Progenitor cell of endocrine pancreas (in vitro differentiated cells): ENCODE measurements at regions not wholly inside any gene's neighbourhood (a gene's known extent, or its start where the extent isn't known, plus 50 kb on each side); places are given as distances from the start of the nearest gene placed in this dataset.
"Not testable (repeated sequence)": the region's sequence is repeated elsewhere in the genome, so short reads cannot be mapped to it uniquely, and the experiment has no call there.

Experiments
- DNase-seq: peaks from one replicate; pipeline ENCODE4 v3.0.0; 2021; ENCODE audit warnings: low spot score; ENCODE audit not compliant: unreplicated experiment
- H3K27ac Mint-ChIP-seq: 2 replicates; pipeline ENCODE4 v1.8.0; 2021; ENCODE audit warnings: mild to moderate bottlenecking, moderate library complexity, mixed read lengths
- H3K27me3 Mint-ChIP-seq: 2 replicates; pipeline ENCODE4 v1.8.0; 2021; ENCODE audit warnings: mixed read lengths
- H3K36me3 Mint-ChIP-seq: 2 replicates; pipeline ENCODE4 v1.8.0; 2022; ENCODE audit warnings: mixed read lengths; ENCODE audit not compliant: insufficient read depth
- H3K4me1 Mint-ChIP-seq: 2 replicates; pipeline ENCODE4 v1.8.0; 2021; ENCODE audit warnings: low read depth, mixed read lengths
- H3K4me3 Mint-ChIP-seq: 2 replicates; pipeline ENCODE4 v1.8.0; 2021; ENCODE audit warnings: low read depth, mild to moderate bottlenecking, moderate library complexity, mixed read lengths
- H3K9me3 Mint-ChIP-seq: 2 replicates; pipeline ENCODE4 v1.8.0; 2021; ENCODE audit warnings: low read depth, mixed read lengths
- CTCF ChIP-seq: fragments of 200-600 bp; sonication (generic); IDR thresholded peaks from one replicate; pipeline ENCODE4 v1.5.0; 2021; ENCODE audit warnings: antibody characterized with exemption, mild to moderate bottlenecking; ENCODE audit not compliant: unreplicated experiment

- Mint-ChIP-seq H3K27me3 (no peaks in the 10 kb centered on the region), H3K36me3 (no peaks in the 10 kb centered on the region), H3K9me3 (peaks cover 5% of the 10 kb centered on the region), H3K4me3 (no peak overlapping the region), H3K4me1 (no peaks in the 10 kb centered on the region), H3K27ac (no peak overlapping the region)
- no peak for DNase-seq
- no peak for TF ChIP-seq CTCF
These were observed 131.1 kb upstream of the FIBIN start for GRCh38 chr11:26862801-26863200.

- Mint-ChIP-seq H3K9me3 (peaks cover 18% of the 10 kb centered on the region), H3K4me3 (no peak overlapping the region), H3K4me1 (no peaks in the 10 kb centered on the region), H3K36me3 (no peaks in the 10 kb centered on the region), H3K27ac (no peak overlapping the region), H3K27me3 (no peaks in the 10 kb centered on the region)
- no peak for TF ChIP-seq CTCF
- no peak for DNase-seq
These were observed 128.2 kb upstream of the FIBIN start for GRCh38 chr11:26865703-26866102.

GRCh38 chr11:26867286-26867685 lies 126.6 kb upstream of the FIBIN start:
- no peaks in the 10 kb centered on the region for H3K36me3 Mint-ChIP-seq
- no peak for DNase-seq
- H3K27me3 Mint-ChIP-seq = no peaks in the 10 kb centered on the region
- no peak for TF ChIP-seq CTCF
- H3K4me3 Mint-ChIP-seq = no peak overlapping the region
- no peak overlapping the region for H3K27ac Mint-ChIP-seq
- peaks cover 23% of the 10 kb centered on the region for H3K9me3 Mint-ChIP-seq
- H3K4me1 Mint-ChIP-seq = no peaks in the 10 kb centered on the region

GRCh38 chr11:26878959-26879581 lies 114.8 kb upstream of the FIBIN start:
- Mint-ChIP-seq H3K4me1 (no peaks in the 10 kb centered on the region), H3K27me3 (no peaks in the 10 kb centered on the region), H3K9me3 (peaks cover 29% of the 10 kb centered on the region), H3K36me3 (peaks cover 6% of the 10 kb centered on the region), H3K4me3 (no peak overlapping the region), H3K27ac (no peak overlapping the region)
- DNase-seq = no peak
- no peak for TF ChIP-seq CTCF

- peaks cover 35% of the 10 kb centered on the region for H3K9me3 Mint-ChIP-seq
- H3K36me3 Mint-ChIP-seq, H3K27ac Mint-ChIP-seq, H3K4me1 Mint-ChIP-seq, DNase-seq, H3K27me3 Mint-ChIP-seq, H3K4me3 Mint-ChIP-seq: not testable (repeated sequence)
These were observed 111.5 kb upstream of the FIBIN start for GRCh38 chr11:26882363-26882880.

- no peaks in the 10 kb centered on the region for H3K27me3 Mint-ChIP-seq
- H3K36me3 Mint-ChIP-seq = peaks cover 2% of the 10 kb centered on the region
- no peak overlapping the region for H3K4me3 Mint-ChIP-seq
- no peaks in the 10 kb centered on the region for H3K4me1 Mint-ChIP-seq
- H3K27ac Mint-ChIP-seq = no peak overlapping the region
- no peak for TF ChIP-seq CTCF
- DNase-seq = no peak
- peaks cover 12% of the 10 kb centered on the region for H3K9me3 Mint-ChIP-seq
These were observed 102.4 kb upstream of the FIBIN start for GRCh38 chr11:26891501-26891900.
